Endodermal cell (in vitro differentiated cells): ENCODE measurements at regions not wholly inside any gene's neighbourhood (a gene's known extent, or its start where the extent isn't known, plus 50 kb on each side); places are given as distances from the start of the nearest gene placed in this dataset.
A peak's percentile ranks its signal among the peaks of the same experiment; 100 is the strongest.
"Not testable (repeated sequence)": the region's sequence is repeated elsewhere in the genome, so short reads cannot be mapped to it uniquely, and the experiment has no call there.

ENCODE experiments used
- DNase-seq: peaks from one replicate; pipeline ENCODE4 v3.0.0-alpha.2; 2017
- H3K27ac ChIP-seq: 2 replicates; pipeline ENCODE4 v1.5.1; 2013; ENCODE audit warnings: mild to moderate bottlenecking, low read depth, low read length, moderate library complexity
- H3K27me3 ChIP-seq: 2 replicates; pipeline ENCODE4 v1.6.1; 2013; ENCODE audit warnings: mild to moderate bottlenecking, low read length, moderate library complexity; ENCODE audit not compliant: insufficient read depth, control insufficient read depth, poor library complexity, severe bottlenecking
- H3K36me3 ChIP-seq: 2 replicates; pipeline ENCODE4 v1.7.0; 2013; ENCODE audit warnings: mild to moderate bottlenecking, low read length, moderate library complexity; ENCODE audit not compliant: control insufficient read depth, insufficient read depth
- H3K4me1 ChIP-seq: one replicate; pipeline ENCODE4 v1.7.0; 2013; ENCODE audit warnings: low read length; ENCODE audit not compliant: control insufficient read depth, insufficient read depth
- H3K4me3 ChIP-seq: 2 replicates; pipeline ENCODE4 v1.5.1; 2013; ENCODE audit warnings: mild to moderate bottlenecking, low read length, moderate library complexity
- H3K9ac ChIP-seq: 2 replicates; pipeline ENCODE4 v1.6.1; 2013; ENCODE audit warnings: mild to moderate bottlenecking, low read length, moderate library complexity; ENCODE audit not compliant: poor library complexity, severe bottlenecking; ENCODE audit errors: extremely low read depth
- H3K9me3 ChIP-seq: 2 replicates; pipeline ENCODE4 v1.6.1; 2013; ENCODE audit warnings: mild to moderate bottlenecking, low read length, moderate library complexity; ENCODE audit not compliant: control insufficient read depth
- H3K27ac Mint-ChIP-seq: 2 replicates; pipeline ENCODE4 v1.8.0; 2020; ENCODE audit warnings: mixed read lengths
- H3K27me3 Mint-ChIP-seq: 2 replicates; pipeline ENCODE4 v1.8.0; 2021; ENCODE audit warnings: mild to moderate bottlenecking, mixed read lengths; ENCODE audit not compliant: insufficient read depth
- H3K36me3 Mint-ChIP-seq: 2 replicates; pipeline ENCODE4 v1.8.0; 2020; ENCODE audit warnings: low read depth, mixed read lengths
- H3K4me1 Mint-ChIP-seq: 2 replicates; pipeline ENCODE4 v1.8.0; 2020; ENCODE audit warnings: mixed read lengths
- H3K4me3 Mint-ChIP-seq: 2 replicates; pipeline ENCODE4 v1.8.0; 2020; ENCODE audit warnings: mild to moderate bottlenecking, moderate library complexity, mixed read lengths
- H3K9me3 Mint-ChIP-seq: 2 replicates; pipeline ENCODE4 v1.8.0; 2020; ENCODE audit warnings: mild to moderate bottlenecking, mixed read lengths
- CTCF ChIP-seq: fragments of 200-600 bp; sonication (generic); conservative IDR thresholded peaks from 2 replicates; pipeline ENCODE4 v1.5.0; 2021; ENCODE audit warnings: antibody characterized with exemption, mild to moderate bottlenecking
- WGBS, 2 experiments: methylation state at CpG; one replicate each; pipeline versions ENCODE4 v1.1.5 to v1.1.7; 2013; ENCODE audit warnings: missing lambda C conversion rate in 2 of 2, mixed read lengths in 1 of 2; ENCODE audit not compliant: insufficient coverage in 1 of 2, insufficient read length in 1 of 2; 5-methylcytosine and 5-hydroxymethylcytosine counted together

GRCh38 chr3:34090876-34091275 lies 292.4 kb downstream of the PDCD6IP start:
- Histone ChIP-seq H3K36me3 (no peaks in the 10 kb centered on the region), H3K9me3 (peaks cover 24% of the 10 kb centered on the region), H3K27me3 (no peaks in the 10 kb centered on the region), H3K27ac (no peak overlapping the region), H3K9ac (no peak overlapping the region), H3K4me3 (no peak overlapping the region), H3K4me1 (no peaks in the 10 kb centered on the region)
- Mint-ChIP-seq H3K4me1 (no peaks in the 10 kb centered on the region), H3K36me3 (peaks cover 14% of the 10 kb centered on the region), H3K4me3 (no peak overlapping the region), H3K27ac (no peak overlapping the region), H3K27me3 (peaks cover 16% of the 10 kb centered on the region), H3K9me3 (peaks cover 72% of the 10 kb centered on the region)
- peak; percentile 30 for DNase-seq
- 87 to 95% methylated on average over 3 to 4 of the region's 4 CpGs for WGBS, 2 experiments
- no peak for TF ChIP-seq CTCF

- H3K4me3 Mint-ChIP-seq, result not testable (repeated sequence)
Measured at GRCh38 chr3:34094280-34094679, 295.9 kb downstream of the PDCD6IP start.

GRCh38 chr3:34102288-34102687 lies 303.9 kb downstream of the PDCD6IP start:
- H3K27ac ChIP-seq, result no peak overlapping the region
- Mint-ChIP-seq H3K36me3 (no peaks in the 10 kb centered on the region), H3K4me1 (peaks cover 3% of the 10 kb centered on the region), H3K27ac (no peak overlapping the region), H3K4me3 (no peak overlapping the region), H3K27me3 (peaks cover 63% of the 10 kb centered on the region), H3K9me3 (peaks cover 30% of the 10 kb centered on the region)
- no peak overlapping the region for H3K4me3 ChIP-seq
- H3K9ac ChIP-seq, result no peak overlapping the region
- no peak for TF ChIP-seq CTCF
- H3K27me3 ChIP-seq, result peaks cover 64% of the 10 kb centered on the region
- H3K4me1 ChIP-seq, result no peaks in the 10 kb centered on the region
- WGBS, 2 experiments, result 86 to 95% methylated on average over 3 to 4 of the region's 4 CpGs
- H3K9me3 ChIP-seq, result peaks cover 33% of the 10 kb centered on the region
- no peaks in the 10 kb centered on the region for H3K36me3 ChIP-seq
- no peak for DNase-seq

More at GRCh38 chr3:34094280-34094679, 295.9 kb downstream of the PDCD6IP start:
- Mint-ChIP-seq H3K9me3 (peaks cover 70% of the 10 kb centered on the region), H3K36me3 (peaks cover 11% of the 10 kb centered on the region), H3K27me3 (peaks cover 22% of the 10 kb centered on the region)
- H3K36me3 ChIP-seq, H3K4me3 ChIP-seq, H3K9ac ChIP-seq, H3K4me1 Mint-ChIP-seq, H3K4me1 ChIP-seq, H3K27me3 ChIP-seq, H3K27ac ChIP-seq, H3K27ac Mint-ChIP-seq: not testable (repeated sequence)
- peak; percentile 7 for DNase-seq
- 92 to 95% methylated on average over 4 to 9 of the region's 9 CpGs for WGBS, 2 experiments
- H3K9me3 ChIP-seq, result peaks cover 13% of the 10 kb centered on the region

GRCh38 chr3:34106379-34106778 lies 307.9 kb downstream of the PDCD6IP start:
- H3K9me3 Mint-ChIP-seq, result no peaks in the 10 kb centered on the region

More at GRCh38 chr3:34106379-34106778, 307.9 kb downstream of the PDCD6IP start:
- H3K4me3 ChIP-seq, result no peak overlapping the region
- peaks cover 18% of the 10 kb centered on the region for H3K9me3 ChIP-seq
- no peaks in the 10 kb centered on the region for H3K36me3 ChIP-seq
- Mint-ChIP-seq H3K27ac (no peak overlapping the region), H3K4me1 (peaks cover 3% of the 10 kb centered on the region), H3K36me3 (no peaks in the 10 kb centered on the region), H3K27me3 (peaks cover 52% of the 10 kb centered on the region), H3K4me3 (no peak overlapping the region)
- TF ChIP-seq CTCF, result no peak
- no peaks in the 10 kb centered on the region for H3K4me1 ChIP-seq
- WGBS, 2 experiments, result 86% methylated on average over 3 of the region's 3 CpGs; no CpG with 5 or more reads in 1 of the 2 experiments
- no peak for DNase-seq
- H3K9ac ChIP-seq, result no peak overlapping the region
- peaks cover 77% of the 10 kb centered on the region for H3K27me3 ChIP-seq
- H3K27ac ChIP-seq, result no peak overlapping the region
